ENCODE measurements at regions not wholly inside any gene's neighbourhood (a gene's known extent, or its start where the extent isn't known, plus 50 kb on each side); places are given as distances from the start of the nearest gene placed in this dataset.

- no peak overlapping the region for H2AK5ac ChIP-seq (ENCODE audit: insufficient read length, low read length)
- H3K4me2 ChIP-seq (ENCODE audit: insufficient read depth, insufficient read length, low read length): no peak overlapping the region
- H3K79me2 ChIP-seq (ENCODE audit: insufficient read depth, low read length): no peaks in the 10 kb centered on the region
- H2BK12ac ChIP-seq (ENCODE audit: insufficient read length, low read depth, low read length): no peak overlapping the region
- no CpG with 5 or more reads among the region's 2 CpGs for WGBS (ENCODE audit: extremely low coverage, insufficient read length, low lambda C conversion rate)
- peaks cover 10% of the 10 kb centered on the region; the same call in 1 of the 2 replicates for H3K4me1 ChIP-seq (ENCODE audit: insufficient read depth, low read length)
- Mint-ChIP-seq H3K4me1 (peaks cover 33 to 38% of the 10 kb centered on the region in 2 experiments), H3K9me3 (no peaks in the 10 kb centered on the region; a peak in 1 of 5 replicates), H3K27me3 (ENCODE audit: low read depth) (peaks cover 58% of the 10 kb centered on the region), H3K36me3 (ENCODE audit: insufficient read depth in 1 of 3, low read depth in 3 of 3) (peaks cover 0 to 3% (median 0%) of the 10 kb centered on the region in 3 experiments; a peak in 1 of 7 replicates), H3K4me3 (no peak overlapping the region), H3K27ac (no peak overlapping the region)
- no peak overlapping the region for H3K4ac ChIP-seq (ENCODE audit: low read depth, low read length)
- no peak overlapping the region for H3K27ac ChIP-seq (ENCODE audit: insufficient read length, low read depth, low read length)
- H4K5ac ChIP-seq (ENCODE audit: insufficient read length, low read depth, low read length): no peak overlapping the region
- peaks cover 2% of the 10 kb centered on the region; the same call in 1 of the 2 replicates for H3K27me3 ChIP-seq (ENCODE audit: insufficient read depth, low read length)
- H3K23me2 ChIP-seq (ENCODE audit: insufficient read length, low read depth, low read length, poor library complexity, severe bottlenecking): peaks cover 5% of the 10 kb centered on the region
- H3K14ac ChIP-seq (ENCODE audit: insufficient read depth, low read length): no peak overlapping the region
- H4K91ac ChIP-seq (ENCODE audit: insufficient read length, low read depth, low read length): no peak overlapping the region
- no peak overlapping the region for H3T11ph ChIP-seq (ENCODE audit: low read length)
- H3K23ac ChIP-seq (ENCODE audit: insufficient read length, low read depth, low read length): no peak overlapping the region
- TF ChIP-seq CTCF (conservative IDR thresholded peaks at IDR 0.05): no peak
- no peak overlapping the region for H4K8ac ChIP-seq (replicated peaks; ENCODE audit: insufficient read length, low read depth, low read length)
- H3K18ac ChIP-seq (ENCODE audit: insufficient read length, low read depth, low read length): no peak overlapping the region
- no peaks in the 10 kb centered on the region for H4K20me1 ChIP-seq (ENCODE audit: control insufficient read depth, insufficient read depth, insufficient read length)
- no peak overlapping the region for H2AFZ ChIP-seq (ENCODE audit: low read length)
- DNase-seq: no peak
- no peaks in the 10 kb centered on the region for H3K9me3 ChIP-seq (ENCODE audit: control insufficient read depth, low read depth, low read length)
- H2BK5ac ChIP-seq (ENCODE audit: insufficient read length, low read length): no peak overlapping the region
- no peaks in the 10 kb centered on the region for H3K79me1 ChIP-seq (ENCODE audit: insufficient read depth, low read depth, low read length, poor library complexity, severe bottlenecking)
- no peak overlapping the region for H3K56ac ChIP-seq (ENCODE audit: insufficient read length, low read depth, low read length)
- H3K9ac ChIP-seq (ENCODE audit: extremely low read depth, insufficient read length, low read length): no peak overlapping the region
- H2BK20ac ChIP-seq (ENCODE audit: low read depth, low read length, poor library complexity, severe bottlenecking): no peak overlapping the region
- H2BK120ac ChIP-seq (ENCODE audit: low read depth, low read length, poor library complexity, severe bottlenecking): no peak overlapping the region
- H2BK15ac ChIP-seq (ENCODE audit: low read depth, low read length): no peak overlapping the region
Measured at GRCh38 chr17:34416116-34416515, 53.1 kb upstream of the CCL1 start.
